ENCODE measurements at regions not wholly inside any gene's neighbourhood (a gene's known extent, or its start where the extent isn't known, plus 50 kb on each side); places are given as distances from the start of the nearest gene placed in this dataset.

- H3K27me3 ChIP-seq (ENCODE audit: control insufficient read depth, insufficient read depth, low read length): no peaks in the 10 kb centered on the region
- H3K4me1 ChIP-seq (ENCODE audit: control insufficient read depth, low read depth, low read length): peaks cover 4% of the 10 kb centered on the region
- H3K4me3 ChIP-seq (ENCODE audit: low read length): no peak overlapping the region
- no peak overlapping the region for H3K9ac ChIP-seq (ENCODE audit: low read length)
- no peaks in the 10 kb centered on the region for H3K9me3 ChIP-seq (ENCODE audit: control insufficient read depth, low read depth, low read length)
- H3K27ac ChIP-seq (ENCODE audit: low read length): no peak overlapping the region
- H3K36me3 ChIP-seq (ENCODE audit: control insufficient read depth, low read depth, low read length): no peaks in the 10 kb centered on the region
Measured at GRCh38 chr13:106369858-106370257, 165.6 kb downstream of the EFNB2 start.

- Histone ChIP-seq H3K9me3 (ENCODE audit: control insufficient read depth, low read depth, low read length) (no peaks in the 10 kb centered on the region), H3K27ac (ENCODE audit: low read length) (no peak overlapping the region)
Measured at GRCh38 chr13:106369091-106369490, 166.4 kb downstream of the EFNB2 start.

GRCh38 chr13:106367361-106367971 lies 168.0 kb downstream of the EFNB2 start:
- H3K4me3 ChIP-seq (ENCODE audit: low read length): no peak overlapping the region
- H3K36me3 ChIP-seq (ENCODE audit: control insufficient read depth, low read depth, low read length): no peaks in the 10 kb centered on the region
- H3K4me1 ChIP-seq (ENCODE audit: control insufficient read depth, low read depth, low read length): peaks cover 4% of the 10 kb centered on the region
- no peak overlapping the region for H3K27ac ChIP-seq (ENCODE audit: low read length)
- no peaks in the 10 kb centered on the region for H3K27me3 ChIP-seq (ENCODE audit: control insufficient read depth, insufficient read depth, low read length)
- no peak overlapping the region for H3K9ac ChIP-seq (ENCODE audit: low read length)
- H3K9me3 ChIP-seq (ENCODE audit: control insufficient read depth, low read depth, low read length): no peaks in the 10 kb centered on the region

More at GRCh38 chr13:106369091-106369490, 166.4 kb downstream of the EFNB2 start:
- Histone ChIP-seq H3K4me3 (ENCODE audit: low read length) (no peak overlapping the region), H3K36me3 (ENCODE audit: control insufficient read depth, low read depth, low read length) (no peaks in the 10 kb centered on the region), H3K9ac (ENCODE audit: low read length) (no peak overlapping the region), H3K4me1 (ENCODE audit: control insufficient read depth, low read depth, low read length) (peaks cover 4% of the 10 kb centered on the region), H3K27me3 (ENCODE audit: control insufficient read depth, insufficient read depth, low read length) (no peaks in the 10 kb centered on the region)

- no peak overlapping the region for H3K27ac ChIP-seq (ENCODE audit: low read length)
- no peaks in the 10 kb centered on the region for H3K4me1 ChIP-seq (ENCODE audit: control insufficient read depth, low read depth, low read length)
- H3K9me3 ChIP-seq (ENCODE audit: control insufficient read depth, low read depth, low read length): no peaks in the 10 kb centered on the region
- no peak overlapping the region for H3K9ac ChIP-seq (ENCODE audit: low read length)
- no peaks in the 10 kb centered on the region for H3K27me3 ChIP-seq (ENCODE audit: control insufficient read depth, insufficient read depth, low read length)
- no peaks in the 10 kb centered on the region for H3K36me3 ChIP-seq (ENCODE audit: control insufficient read depth, low read depth, low read length)
- no peak overlapping the region for H3K4me3 ChIP-seq (ENCODE audit: low read length)
Measured at GRCh38 chr13:106362707-106363106, 172.8 kb downstream of the EFNB2 start.

GRCh38 chr13:106361621-106362020 lies 173.8 kb downstream of the EFNB2 start:
- Histone ChIP-seq H3K36me3 (ENCODE audit: control insufficient read depth, low read depth, low read length) (no peaks in the 10 kb centered on the region), H3K27ac (ENCODE audit: low read length) (no peak overlapping the region), H3K9me3 (ENCODE audit: control insufficient read depth, low read depth, low read length) (no peaks in the 10 kb centered on the region), H3K9ac (ENCODE audit: low read length) (no peak overlapping the region), H3K27me3 (ENCODE audit: control insufficient read depth, insufficient read depth, low read length) (no peaks in the 10 kb centered on the region), H3K4me3 (ENCODE audit: low read length) (no peak overlapping the region), H3K4me1 (ENCODE audit: control insufficient read depth, low read depth, low read length) (no peaks in the 10 kb centered on the region)

GRCh38 chr13:106357198-106357597 lies 178.3 kb downstream of the EFNB2 start:
- Histone ChIP-seq H3K4me3 (ENCODE audit: low read length) (no peak overlapping the region), H3K9ac (ENCODE audit: low read length) (no peak overlapping the region), H3K36me3 (ENCODE audit: control insufficient read depth, low read depth, low read length) (no peaks in the 10 kb centered on the region), H3K27ac (ENCODE audit: low read length) (no peak overlapping the region), H3K9me3 (ENCODE audit: control insufficient read depth, low read depth, low read length) (no peaks in the 10 kb centered on the region), H3K4me1 (ENCODE audit: control insufficient read depth, low read depth, low read length) (no peaks in the 10 kb centered on the region), H3K27me3 (ENCODE audit: control insufficient read depth, insufficient read depth, low read length) (no peaks in the 10 kb centered on the region)

- no peaks in the 10 kb centered on the region for H3K27me3 ChIP-seq (ENCODE audit: control insufficient read depth, insufficient read depth, low read length)
- H3K9ac ChIP-seq (ENCODE audit: low read length): no peak overlapping the region
- no peaks in the 10 kb centered on the region for H3K9me3 ChIP-seq (ENCODE audit: control insufficient read depth, low read depth, low read length)
- no peak overlapping the region for H3K4me3 ChIP-seq (ENCODE audit: low read length)
- peaks cover 2% of the 10 kb centered on the region for H3K4me1 ChIP-seq (ENCODE audit: control insufficient read depth, low read depth, low read length)
- H3K27ac ChIP-seq (ENCODE audit: low read length): no peak overlapping the region
- no peaks in the 10 kb centered on the region for H3K36me3 ChIP-seq (ENCODE audit: control insufficient read depth, low read depth, low read length)
Measured at GRCh38 chr13:106355866-106356265, 179.6 kb downstream of the EFNB2 start.

GRCh38 chr13:106354961-106355360 lies 180.5 kb downstream of the EFNB2 start:
- Histone ChIP-seq H3K9ac (ENCODE audit: low read length) (no peak overlapping the region), H3K27ac (ENCODE audit: low read length) (no peak overlapping the region), H3K4me3 (ENCODE audit: low read length) (no peak overlapping the region), H3K4me1 (ENCODE audit: control insufficient read depth, low read depth, low read length) (peaks cover 11% of the 10 kb centered on the region), H3K27me3 (ENCODE audit: control insufficient read depth, insufficient read depth, low read length) (peaks cover 7% of the 10 kb centered on the region), H3K9me3 (ENCODE audit: control insufficient read depth, low read depth, low read length) (no peaks in the 10 kb centered on the region), H3K36me3 (ENCODE audit: control insufficient read depth, low read depth, low read length) (no peaks in the 10 kb centered on the region)

- Histone ChIP-seq H3K4me1 (ENCODE audit: control insufficient read depth, low read depth, low read length) (peaks cover 29% of the 10 kb centered on the region), H3K27me3 (ENCODE audit: control insufficient read depth, insufficient read depth, low read length) (peaks cover 27% of the 10 kb centered on the region), H3K4me3 (ENCODE audit: low read length) (no peak overlapping the region), H3K36me3 (ENCODE audit: control insufficient read depth, low read depth, low read length) (no peaks in the 10 kb centered on the region), H3K9ac (ENCODE audit: low read length) (no peak overlapping the region), H3K9me3 (ENCODE audit: control insufficient read depth, low read depth, low read length) (no peaks in the 10 kb centered on the region), H3K27ac (ENCODE audit: low read length) (no peak overlapping the region)
Measured at GRCh38 chr13:106352850-106353249, 182.6 kb downstream of the EFNB2 start.

- Histone ChIP-seq H3K4me1 (ENCODE audit: control insufficient read depth, low read depth, low read length) (peaks cover 32% of the 10 kb centered on the region), H3K9me3 (ENCODE audit: control insufficient read depth, low read depth, low read length) (no peaks in the 10 kb centered on the region), H3K27me3 (ENCODE audit: control insufficient read depth, insufficient read depth, low read length) (peaks cover 27% of the 10 kb centered on the region), H3K9ac (ENCODE audit: low read length) (no peak overlapping the region), H3K4me3 (ENCODE audit: low read length) (no peak overlapping the region), H3K27ac (ENCODE audit: low read length) (no peak overlapping the region), H3K36me3 (ENCODE audit: control insufficient read depth, low read depth, low read length) (no peaks in the 10 kb centered on the region)
Measured at GRCh38 chr13:106351251-106351650, 184.2 kb downstream of the EFNB2 start.

GRCh38 chr13:106350208-106350607 lies 185.3 kb downstream of the EFNB2 start:
- no peak overlapping the region for H3K27ac ChIP-seq (ENCODE audit: low read length)

GRCh38 chr13:106349080-106349931 lies 186.2 kb downstream of the EFNB2 start:
- no peak overlapping the region for H3K27ac ChIP-seq (ENCODE audit: low read length)
- peaks cover 27% of the 10 kb centered on the region for H3K27me3 ChIP-seq (ENCODE audit: control insufficient read depth, insufficient read depth, low read length)
- peaks cover 32% of the 10 kb centered on the region for H3K4me1 ChIP-seq (ENCODE audit: control insufficient read depth, low read depth, low read length)
- no peaks in the 10 kb centered on the region for H3K9me3 ChIP-seq (ENCODE audit: control insufficient read depth, low read depth, low read length)
- H3K4me3 ChIP-seq (ENCODE audit: low read length): peak overlapping the region; percentile 61
- peak overlapping the region; percentile 0 for H3K9ac ChIP-seq (ENCODE audit: low read length)
- H3K36me3 ChIP-seq (ENCODE audit: control insufficient read depth, low read depth, low read length): no peaks in the 10 kb centered on the region

More at GRCh38 chr13:106350208-106350607, 185.3 kb downstream of the EFNB2 start:
- no peak overlapping the region for H3K9ac ChIP-seq (ENCODE audit: low read length)
- no peaks in the 10 kb centered on the region for H3K9me3 ChIP-seq (ENCODE audit: control insufficient read depth, low read depth, low read length)
- H3K27me3 ChIP-seq (ENCODE audit: control insufficient read depth, insufficient read depth, low read length): peaks cover 27% of the 10 kb centered on the region
- no peaks in the 10 kb centered on the region for H3K36me3 ChIP-seq (ENCODE audit: control insufficient read depth, low read depth, low read length)
- H3K4me1 ChIP-seq (ENCODE audit: control insufficient read depth, low read depth, low read length): peaks cover 32% of the 10 kb centered on the region
- H3K4me3 ChIP-seq (ENCODE audit: low read length): no peak overlapping the region
